ENCODE measurements at regions not wholly inside any gene's neighbourhood (a gene's known extent, or its start where the extent isn't known, plus 50 kb on each side); places are given as distances from the start of the nearest gene placed in this dataset.

GRCh38 chr2:65711863-65712262, 279.5 kb upstream of the SPRED2 start:
- TF ChIP-seq POLR2AphosphoS5 (IDR thresholded peaks at IDR 0.05) (no peak), CTCF (IDR thresholded peaks at IDR 0.05) (no peak), EP300 (IDR thresholded peaks at IDR 0.05) (no peak), POLR2A (IDR thresholded peaks at IDR 0.05) (no peak)

Data from suprapubic skin (tissue), 4 donors.